SK-N-SH (cell line): ENCODE measurements at regions not wholly inside any gene's neighbourhood (a gene's known extent, or its start where the extent isn't known, plus 50 kb on each side); places are given as distances from the start of the nearest gene placed in this dataset.
"Not testable (repeated sequence)": the region's sequence is repeated elsewhere in the genome, so short reads cannot be mapped to it uniquely, and the experiment has no call there.

Source experiments
- CTCF ChIA-PET: fragments of 300-600, 350-600 bp; formaldehyde crosslinking; extraction: SDS; loops from one replicate; lab custom pipeline; 2021; lab: Yijun Ruan, JAX
- POLR2A ChIA-PET: fragments of 350-600 bp; sonication (Branson Sonifier 250); formaldehyde crosslinking; extraction: SDS; loops from one replicate; lab custom pipeline; 2020; ENCODE audit warnings: antibody characterized with exemption, inconsistent platforms; lab: Yijun Ruan, JAX
- DNase-seq: peaks from one replicate; pipeline ENCODE4 v3.0.0; 2012
- H2AFZ ChIP-seq: fragments of 200-600 bp; sonication (generic); 2 replicates; pipeline ENCODE4 v1.8.1; 2016; ENCODE audit warnings: antibody characterized with exemption, mild to moderate bottlenecking, low read depth
- H3F3A ChIP-seq: fragments of 200-600 bp; sonication (generic); replicated peaks from 2 replicates; pipeline ENCODE3; 2016; ENCODE audit warnings: antibody characterized with exemption, mild to moderate bottlenecking; ENCODE audit not compliant: insufficient read depth
- H3K27ac ChIP-seq, 2 experiments: fragments of 200-500 bp in 1 of 2; fragments of 200-600 bp in 1 of 2; sonication (Bioruptor generic) in 1 of 2; sonication (generic), shearing (Covaris generic) in 1 of 2; 2 replicates each; pipeline versions ENCODE4 v1.5.1 to v1.6.1; 2014 to 2016; ENCODE audit warnings: low read depth in 2 of 2, inconsistent platforms in 1 of 2, low read length in 1 of 2, mild to moderate bottlenecking in 1 of 2, mixed read lengths in 1 of 2
- H3K27me3 ChIP-seq: fragments of 200-600 bp; sonication (generic), shearing (Covaris generic); 2 replicates; pipeline ENCODE4 v1.6.1; 2016; ENCODE audit warnings: mixed run types; ENCODE audit not compliant: insufficient read depth
- H3K36me3 ChIP-seq, 2 experiments: fragments of 200-500 bp in 1 of 2; fragments of 200-600 bp in 1 of 2; sonication (Bioruptor generic) in 1 of 2; sonication (generic) in 1 of 2; replicated peaks in 1 of 2; 2 replicates each; pipeline versions ENCODE3 to v1.5.1; 2014 to 2016; ENCODE audit warnings: low read length in 1 of 2, mild to moderate bottlenecking in 1 of 2; ENCODE audit not compliant: insufficient read depth in 2 of 2, control insufficient read depth in 1 of 2
- H3K4me1 ChIP-seq, 2 experiments: fragments of 200-500 bp in 1 of 2; fragments of 200-600 bp in 1 of 2; sonication (Bioruptor generic) in 1 of 2; sonication (generic), shearing (Covaris generic) in 1 of 2; 2 replicates each; pipeline versions ENCODE4 v1.5.1 to v1.6.1; 2014 to 2016; ENCODE audit warnings: low read depth in 1 of 2, low read length in 1 of 2, mixed run types in 1 of 2; ENCODE audit not compliant: insufficient read depth in 2 of 2, control insufficient read depth in 1 of 2
- H3K4me2 ChIP-seq: fragments of 200-600 bp; sonication (generic), shearing (Covaris generic); 2 replicates; pipeline ENCODE4 v1.6.1; 2017; ENCODE audit warnings: mixed run types
- H3K4me3 ChIP-seq, 2 experiments: fragments of 200-500 bp in 1 of 2; fragments of 200-600 bp in 1 of 2; sonication (Bioruptor generic) in 1 of 2; sonication (generic), shearing (Covaris generic) in 1 of 2; 2 replicates each; pipeline versions ENCODE4 v1.5.1 to v1.8.1; 2014 to 2016; ENCODE audit warnings: low read depth in 2 of 2, inconsistent platforms in 1 of 2, low read length in 1 of 2, mild to moderate bottlenecking in 1 of 2, mixed read lengths in 1 of 2, moderate library complexity in 1 of 2
- H3K79me2 ChIP-seq: fragments of 200-600 bp; sonication (generic); 2 replicates; pipeline ENCODE4 v1.8.1; 2017; ENCODE audit warnings: mild to moderate bottlenecking; ENCODE audit not compliant: insufficient read depth
- H3K9ac ChIP-seq: fragments of 200-600 bp; sonication (generic); 2 replicates; pipeline ENCODE4 v1.6.1; 2017; ENCODE audit warnings: mixed run types
- H3K9me2 ChIP-seq: fragments of 200-600 bp; sonication (generic); 2 replicates; pipeline ENCODE4 v1.6.1; 2017; ENCODE audit warnings: mixed run types
- H3K9me3 ChIP-seq: fragments of 200-600 bp; sonication (generic); 2 replicates; pipeline ENCODE4 v1.6.1; 2017; ENCODE audit warnings: mixed run types, mild to moderate bottlenecking, moderate library complexity
- H4K20me1 ChIP-seq: fragments of 200-600 bp; sonication (generic); 2 replicates; pipeline ENCODE4 v1.6.1; 2017; ENCODE audit warnings: mild to moderate bottlenecking, mixed run types; ENCODE audit not compliant: insufficient read depth
- CHD2 ChIP-seq: fragments of 150-350 bp; IDR thresholded peaks from 2 replicates; pipeline ENCODE4 v1.6.1; 2018; ENCODE audit warnings: low read length; ENCODE audit not compliant: partially characterized antibody
- EP300 ChIP-seq, 2 experiments: IDR thresholded peaks; 2 replicates each; pipeline versions ENCODE4 v1.4.0 to v1.6.1; 2012; ENCODE audit warnings: borderline replicate concordance in 1 of 2, low read depth in 1 of 2, low read length in 1 of 2
- EZH2phosphoT487 ChIP-seq: fragments of 200-600 bp; sonication (generic); IDR thresholded peaks from 2 replicates; pipeline ENCODE4 v1.6.1; 2017; ENCODE audit warnings: low read depth, mixed run types, mild to moderate bottlenecking, antibody characterized with exemption, moderate library complexity, borderline replicate concordance
- FOXJ3 ChIP-seq: sonication (generic); formaldehyde crosslinking; IDR thresholded peaks from 2 replicates; pipeline ENCODE4 v1.5.1; 2020; ENCODE audit warnings: mild to moderate bottlenecking, missing genetic modification reagents
- FOXM1 ChIP-seq: IDR thresholded peaks from 2 replicates; pipeline ENCODE4 v1.4.0; 2012; ENCODE audit warnings: low read depth, mild to moderate bottlenecking
- MXI1 ChIP-seq: IDR thresholded peaks from 2 replicates; pipeline ENCODE4 v1.6.1; 2012; ENCODE audit warnings: mild to moderate bottlenecking, low read depth, low read length, improper control_type of control experiment
- NFIC ChIP-seq: IDR thresholded peaks from 2 replicates; pipeline ENCODE4 v1.4.0; 2012; ENCODE audit warnings: borderline replicate concordance
- NRF1 ChIP-seq: IDR thresholded peaks from 2 replicates; pipeline ENCODE4 v1.6.1; 2012; ENCODE audit warnings: low read depth, mild to moderate bottlenecking, low read length
- POLR2AphosphoS5 ChIP-seq: IDR thresholded peaks from 2 replicates; pipeline ENCODE4 v1.6.1; 2012; ENCODE audit warnings: low read depth, low read length
- RAD21 ChIP-seq: IDR thresholded peaks from 2 replicates; pipeline ENCODE4 v1.6.1; 2012; ENCODE audit warnings: mild to moderate bottlenecking, low read length
- TEAD4 ChIP-seq: IDR thresholded peaks from 2 replicates; pipeline ENCODE4 v1.4.0; 2012; ENCODE audit warnings: mild to moderate bottlenecking, borderline replicate concordance; ENCODE audit not compliant: insufficient read depth
- YY1 ChIP-seq: IDR thresholded peaks from 2 replicates; pipeline ENCODE4 v1.4.0; 2012; ENCODE audit warnings: low read depth, mild to moderate bottlenecking
- WGBS: methylation state at CpG from one replicate; pipeline ENCODE4 v1.1.6; 2017; ENCODE audit warnings: low lambda C conversion rate; 5-methylcytosine and 5-hydroxymethylcytosine counted together
- TF ChIP-seq, protein P1 (sequence below): IDR thresholded peaks from 2 replicates; pipeline ENCODE4 v1.4.0; 2012; ENCODE audit warnings: low read depth, borderline replicate concordance
- TF ChIP-seq, protein P2 (sequence below): IDR thresholded peaks from 2 replicates; pipeline ENCODE4 v1.4.0; 2012; ENCODE audit warnings: low read depth
- TF ChIP-seq, protein P3 (sequence below): IDR thresholded peaks from 2 replicates; pipeline ENCODE4 v1.4.0; 2012; ENCODE audit warnings: low read depth, borderline replicate concordance
- TF ChIP-seq, protein P4 (sequence below): fragments of 200-600 bp; sonication (generic); IDR thresholded peaks from 2 replicates; pipeline ENCODE4 v1.6.1; 2017; ENCODE audit warnings: antibody characterized with exemption, mild to moderate bottlenecking, moderate library complexity

DNA sequence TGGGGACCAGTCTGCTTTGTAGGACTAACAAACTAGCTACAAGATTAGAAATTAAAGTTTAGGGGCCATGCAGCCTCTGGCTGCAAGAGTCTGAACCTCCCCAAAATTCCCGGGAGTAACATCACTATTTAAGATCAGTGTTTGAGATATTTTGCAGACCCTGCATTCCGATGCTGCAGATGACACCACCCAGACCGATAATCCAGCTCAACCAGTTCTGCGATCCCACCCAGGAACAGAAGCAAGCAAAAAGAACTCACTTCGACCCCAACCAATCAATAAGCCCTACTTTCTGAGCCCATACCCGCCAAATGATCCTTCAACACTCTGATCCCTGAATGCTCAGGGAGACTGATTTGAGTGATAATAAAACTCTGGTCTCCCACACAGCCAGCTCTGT, 877.8 kb downstream of the FAT4 start:
- Histone ChIP-seq H3K9me3 (no peaks in the 10 kb centered on the region), H3K9ac (no peak overlapping the region), H4K20me1 (no peaks in the 10 kb centered on the region), H3K4me3 (no peak overlapping the region), H3K4me2 (no peak overlapping the region), H2AFZ (no peak overlapping the region), H3K4me1 (no peaks in the 10 kb centered on the region), H3F3A (no peaks in the 10 kb centered on the region), H3K9me2 (no peaks in the 10 kb centered on the region), H3K27ac (no peak overlapping the region), H3K36me3 (no peaks in the 10 kb centered on the region), H3K79me2 (no peaks in the 10 kb centered on the region), H3K27me3 (no peaks in the 10 kb centered on the region)
- TF ChIP-seq RAD21 (no peak), MXI1 (no peak), POLR2AphosphoS5 (no peak), CHD2 (no peak)
- TF ChIP-seq, protein P1, sequence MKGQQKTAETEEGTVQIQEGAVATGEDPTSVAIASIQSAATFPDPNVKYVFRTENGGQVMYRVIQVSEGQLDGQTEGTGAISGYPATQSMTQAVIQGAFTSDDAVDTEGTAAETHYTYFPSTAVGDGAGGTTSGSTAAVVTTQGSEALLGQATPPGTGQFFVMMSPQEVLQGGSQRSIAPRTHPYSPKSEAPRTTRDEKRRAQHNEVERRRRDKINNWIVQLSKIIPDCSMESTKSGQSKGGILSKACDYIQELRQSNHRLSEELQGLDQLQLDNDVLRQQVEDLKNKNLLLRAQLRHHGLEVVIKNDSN, result no peak
- TF ChIP-seq, protein P2, sequence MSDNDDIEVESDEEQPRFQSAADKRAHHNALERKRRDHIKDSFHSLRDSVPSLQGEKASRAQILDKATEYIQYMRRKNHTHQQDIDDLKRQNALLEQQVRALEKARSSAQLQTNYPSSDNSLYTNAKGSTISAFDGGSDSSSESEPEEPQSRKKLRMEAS, result no peak
- WGBS, result 84% methylated on average over 6 of the region's 6 CpGs
- CTCF ChIA-PET, result no interaction called here
- no peak for DNase-seq
- POLR2A ChIA-PET, result no interaction called here

DNA sequence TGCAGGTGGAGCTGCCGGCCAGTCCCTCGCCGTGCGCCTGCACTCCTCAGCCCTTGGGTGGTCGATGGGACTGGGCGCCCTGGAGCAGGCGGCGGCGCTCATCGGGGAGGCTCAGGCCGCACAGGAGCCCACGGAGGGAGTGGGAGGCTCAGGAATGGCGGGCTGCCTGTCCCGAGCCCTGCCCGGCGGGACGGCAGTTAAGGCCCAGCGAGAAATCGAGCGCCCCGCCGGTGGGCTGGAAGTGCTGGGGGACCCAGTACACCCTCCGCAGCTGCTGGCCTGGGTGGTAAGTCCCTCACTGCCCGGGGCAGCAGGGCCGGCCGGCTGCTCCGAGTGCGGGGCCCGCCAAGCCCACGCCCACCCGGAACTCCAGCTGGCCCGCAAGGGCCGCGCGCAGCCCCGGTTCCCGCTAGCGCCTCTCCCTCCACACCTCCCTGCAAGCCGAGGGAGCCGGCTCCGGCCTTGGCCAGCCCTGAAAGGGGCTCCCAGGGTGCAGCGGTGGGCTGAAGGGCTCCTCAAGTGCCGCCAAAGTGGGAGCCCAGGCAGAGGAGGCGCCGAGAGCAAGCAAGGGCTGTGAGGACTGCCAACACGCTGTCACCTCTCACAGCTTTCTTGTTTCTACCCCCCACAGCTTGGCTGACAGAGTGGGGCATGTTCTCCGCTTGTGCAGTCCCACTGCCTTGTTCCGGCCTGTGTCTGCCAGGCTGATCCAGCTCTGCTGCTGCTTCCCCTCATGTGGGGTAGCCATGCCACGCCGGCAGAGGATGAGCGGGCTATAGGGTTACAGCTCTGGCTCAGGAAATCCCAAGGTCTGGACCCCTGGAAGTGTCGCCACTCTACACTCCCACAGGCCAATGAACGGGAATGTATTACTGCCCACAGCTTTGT, 886.7 kb downstream of the FAT4 start:
- CTCF ChIA-PET, result interaction anchor here (1.0 kb wide), 1 partner anchor 23 kb away, joined by 3 read pairs; no protein-coding TSS in a partner anchor
- DNase-seq, result not testable (repeated sequence)
- 85% methylated on average over 15 of the region's 53 CpGs for WGBS

DNA sequence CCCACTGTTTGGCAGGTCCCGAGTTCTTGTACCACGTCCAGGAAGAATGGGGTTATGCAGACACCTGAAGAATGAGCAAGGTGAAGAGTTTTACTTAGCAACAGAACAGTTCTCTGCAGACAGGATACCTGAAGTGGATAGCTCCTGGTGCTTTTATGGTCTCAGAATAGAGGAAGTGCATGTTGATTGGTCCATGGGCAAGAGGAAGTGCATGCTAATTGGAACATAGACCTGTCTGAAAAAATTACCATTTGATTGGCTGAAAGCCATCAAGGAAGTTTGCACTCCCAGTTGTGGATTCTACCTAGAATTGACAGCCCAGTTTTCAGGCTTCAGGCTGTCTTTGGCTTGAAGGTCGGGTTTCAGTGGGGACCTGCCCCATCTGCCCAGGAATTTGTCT, 887.5 kb downstream of the FAT4 start:
- Histone ChIP-seq H3K9me3 (no peaks in the 10 kb centered on the region), H3F3A (no peaks in the 10 kb centered on the region), H3K4me1 (no peaks in the 10 kb centered on the region), H2AFZ (no peak overlapping the region), H4K20me1 (no peaks in the 10 kb centered on the region), H3K36me3 (no peaks in the 10 kb centered on the region), H3K27ac (no peak overlapping the region), H3K4me3 (no peak overlapping the region), H3K4me2 (no peak overlapping the region), H3K79me2 (no peaks in the 10 kb centered on the region), H3K9me2 (no peaks in the 10 kb centered on the region), H3K9ac (no peak overlapping the region), H3K27me3 (no peaks in the 10 kb centered on the region)
- 55% methylated on average over 3 of the region's 3 CpGs for whole genome bisulfite sequencing
- ChIA-PET POLR2A (no interaction called here), CTCF (interaction anchor here (1.4 kb wide), 1 partner anchor 9 kb away, joined by 4 read pairs; no protein-coding TSS in a partner anchor)
- no peak for DNase-seq
- TF ChIP-seq EP300 (IDR thresholded peaks at IDR 0.05; ENCODE audit: borderline replicate concordance in 1 of 2, low read depth in 1 of 2, low read length in 1 of 2) (no peak), NRF1 (no peak), FOXJ3 (no peak), RAD21 (no peak), FOXM1 (no peak), YY1 (no peak), NFIC (no peak), EZH2phosphoT487 (no peak), TEAD4 (no peak)
- TF ChIP-seq, protein P3, sequence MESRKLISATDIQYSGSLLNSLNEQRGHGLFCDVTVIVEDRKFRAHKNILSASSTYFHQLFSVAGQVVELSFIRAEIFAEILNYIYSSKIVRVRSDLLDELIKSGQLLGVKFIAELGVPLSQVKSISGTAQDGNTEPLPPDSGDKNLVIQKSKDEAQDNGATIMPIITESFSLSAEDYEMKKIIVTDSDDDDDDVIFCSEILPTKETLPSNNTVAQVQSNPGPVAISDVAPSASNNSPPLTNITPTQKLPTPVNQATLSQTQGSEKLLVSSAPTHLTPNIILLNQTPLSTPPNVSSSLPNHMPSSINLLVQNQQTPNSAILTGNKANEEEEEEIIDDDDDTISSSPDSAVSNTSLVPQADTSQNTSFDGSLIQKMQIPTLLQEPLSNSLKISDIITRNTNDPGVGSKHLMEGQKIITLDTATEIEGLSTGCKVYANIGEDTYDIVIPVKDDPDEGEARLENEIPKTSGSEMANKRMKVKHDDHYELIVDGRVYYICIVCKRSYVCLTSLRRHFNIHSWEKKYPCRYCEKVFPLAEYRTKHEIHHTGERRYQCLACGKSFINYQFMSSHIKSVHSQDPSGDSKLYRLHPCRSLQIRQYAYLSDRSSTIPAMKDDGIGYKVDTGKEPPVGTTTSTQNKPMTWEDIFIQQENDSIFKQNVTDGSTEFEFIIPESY, result no peak
- TF ChIP-seq, protein P4, sequence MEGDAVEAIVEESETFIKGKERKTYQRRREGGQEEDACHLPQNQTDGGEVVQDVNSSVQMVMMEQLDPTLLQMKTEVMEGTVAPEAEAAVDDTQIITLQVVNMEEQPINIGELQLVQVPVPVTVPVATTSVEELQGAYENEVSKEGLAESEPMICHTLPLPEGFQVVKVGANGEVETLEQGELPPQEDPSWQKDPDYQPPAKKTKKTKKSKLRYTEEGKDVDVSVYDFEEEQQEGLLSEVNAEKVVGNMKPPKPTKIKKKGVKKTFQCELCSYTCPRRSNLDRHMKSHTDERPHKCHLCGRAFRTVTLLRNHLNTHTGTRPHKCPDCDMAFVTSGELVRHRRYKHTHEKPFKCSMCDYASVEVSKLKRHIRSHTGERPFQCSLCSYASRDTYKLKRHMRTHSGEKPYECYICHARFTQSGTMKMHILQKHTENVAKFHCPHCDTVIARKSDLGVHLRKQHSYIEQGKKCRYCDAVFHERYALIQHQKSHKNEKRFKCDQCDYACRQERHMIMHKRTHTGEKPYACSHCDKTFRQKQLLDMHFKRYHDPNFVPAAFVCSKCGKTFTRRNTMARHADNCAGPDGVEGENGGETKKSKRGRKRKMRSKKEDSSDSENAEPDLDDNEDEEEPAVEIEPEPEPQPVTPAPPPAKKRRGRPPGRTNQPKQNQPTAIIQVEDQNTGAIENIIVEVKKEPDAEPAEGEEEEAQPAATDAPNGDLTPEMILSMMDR, result no peak
- TF ChIP-seq, protein P2, result no peak

More for the DNA sequence above, 886.7 kb downstream of the FAT4 start:
- POLR2A ChIA-PET, H3K27me3 ChIP-seq, H2AFZ ChIP-seq, H3K79me2 ChIP-seq, H3F3A ChIP-seq, H3K4me2 ChIP-seq, H3K9me3 ChIP-seq, H4K20me1 ChIP-seq, H3K4me1 ChIP-seq, H3K4me3 ChIP-seq, H3K9ac ChIP-seq, H3K27ac ChIP-seq, H3K36me3 ChIP-seq, H3K9me2 ChIP-seq: not testable (repeated sequence)
